HCEC 1CT (cell line): ENCODE measurements at regions not wholly inside any gene's neighbourhood (a gene's known extent, or its start where the extent isn't known, plus 50 kb on each side); places are given as distances from the start of the nearest gene placed in this dataset.
A peak's percentile ranks its signal among the peaks of the same experiment; 100 is the strongest.

ENCODE experiments used
- DNase-seq: peaks from one replicate; pipeline ENCODE4 v3.0.0-alpha.2; 2017

DNA sequence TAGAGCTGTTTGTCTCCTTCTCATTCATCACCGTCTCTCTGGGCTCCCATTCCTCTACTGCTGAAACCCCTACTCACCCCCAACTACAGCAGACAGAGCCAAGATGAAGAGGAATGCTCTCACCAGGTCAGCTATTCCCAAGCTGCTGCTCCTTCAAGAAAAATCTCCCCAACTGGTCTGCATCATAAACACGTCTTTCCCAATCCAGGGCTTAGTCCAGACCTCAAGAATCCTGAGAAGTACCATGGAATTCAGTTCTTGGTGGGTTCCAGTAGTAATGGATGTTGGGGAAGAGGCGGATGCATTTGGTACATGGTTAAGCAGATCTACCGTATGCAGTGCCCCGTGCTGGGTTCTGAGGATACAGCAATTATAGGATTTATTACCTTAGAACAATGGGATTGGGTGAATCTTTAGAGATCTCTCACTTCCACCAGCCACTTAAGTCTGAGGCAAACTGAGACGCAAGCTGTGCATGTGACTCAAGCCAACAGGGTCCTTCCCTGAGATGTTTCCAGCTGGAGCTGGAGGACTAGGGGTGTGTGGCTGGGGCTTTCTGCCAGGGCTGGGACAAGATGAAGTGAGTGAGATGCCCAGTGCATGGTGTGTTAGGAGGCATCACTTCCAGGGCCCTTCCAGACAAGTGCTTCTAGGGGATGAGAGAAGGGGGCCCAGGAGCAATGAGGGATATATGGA is 232.7 kb upstream of the CDH5 start:
- DNase-seq, result no peak

DNA sequence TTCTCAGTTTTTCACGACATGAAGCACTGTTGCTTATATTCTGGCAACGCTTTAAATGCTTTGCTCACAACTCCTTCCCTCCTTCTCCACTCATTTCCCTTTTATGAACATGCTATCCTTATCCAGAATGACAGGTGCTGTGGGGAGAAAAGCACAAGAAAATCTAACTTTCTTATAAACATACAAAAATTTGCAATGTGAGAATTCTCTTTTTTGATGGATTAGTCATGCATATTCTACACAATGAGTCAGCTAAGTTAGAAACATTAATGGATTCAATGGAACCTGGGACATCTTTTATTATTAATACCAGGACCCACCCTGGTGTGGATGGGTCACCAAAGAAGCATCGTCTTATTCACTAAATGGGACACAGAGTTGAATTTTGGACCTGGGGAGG is 234.6 kb upstream of the CDH5 start:
- peak; percentile 40 for DNase-seq

GRCh38 chr16:66131156-66131807 is 235.2 kb upstream of the CDH5 start:
- peak; percentile 48 for DNase-seq

DNA sequence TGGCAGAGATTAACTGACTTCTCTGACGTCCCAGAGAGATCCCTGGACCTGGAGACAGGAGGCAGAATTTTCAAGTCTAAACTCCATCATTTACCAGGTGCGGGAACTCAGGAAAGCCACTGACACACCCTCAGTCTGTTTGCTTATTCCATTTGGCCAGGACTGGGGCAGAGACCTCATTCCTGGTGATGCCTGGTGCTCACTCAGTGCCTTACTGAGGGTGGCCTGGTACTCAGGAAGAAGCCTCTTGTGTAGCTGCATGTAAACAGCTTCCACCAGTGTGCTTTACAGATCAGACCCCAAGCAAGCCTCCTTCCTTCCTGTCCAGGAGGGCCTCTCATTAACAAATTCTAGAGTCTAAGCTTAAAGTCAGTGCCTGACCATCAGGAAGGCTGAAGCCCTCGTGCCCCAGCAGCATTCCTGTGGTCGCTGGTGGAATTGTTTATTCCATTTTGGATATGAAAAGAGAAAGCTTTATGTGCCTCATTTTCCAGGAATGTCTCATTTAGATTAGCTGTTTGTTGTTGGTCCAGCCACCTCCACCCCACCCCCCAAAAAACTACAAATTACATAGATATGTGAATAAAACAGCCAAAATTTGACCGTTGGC is 236.1 kb upstream of the CDH5 start:
- peak; percentile 83 for DNase-seq

- DNase-seq, result no peak
Measured at GRCh38 chr16:66129196-66129595, 237.3 kb upstream of the CDH5 start.

DNA sequence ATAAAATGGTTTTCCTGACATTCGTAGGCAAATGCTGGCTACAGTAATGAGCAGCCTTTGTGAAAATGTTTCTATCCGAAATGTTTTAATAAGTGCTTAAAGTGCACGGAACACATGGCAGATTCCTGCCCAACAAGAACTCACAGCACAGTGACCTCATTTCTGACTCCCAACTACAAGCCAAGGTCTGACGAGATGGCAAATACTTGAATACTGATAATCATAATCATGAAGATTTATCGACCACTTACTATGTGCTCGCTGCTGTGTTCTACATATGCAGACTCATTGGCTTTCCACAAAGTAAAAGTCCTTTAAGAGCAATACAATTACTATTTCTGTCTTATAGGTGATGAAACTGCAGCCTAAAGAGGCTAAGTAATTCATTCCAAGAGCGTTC is 238.1 kb upstream of the CDH5 start:
- no peak for DNase-seq

GRCh38 chr16:66127459-66128370 is 238.8 kb upstream of the CDH5 start:
- DNase-seq, result no peak

DNA sequence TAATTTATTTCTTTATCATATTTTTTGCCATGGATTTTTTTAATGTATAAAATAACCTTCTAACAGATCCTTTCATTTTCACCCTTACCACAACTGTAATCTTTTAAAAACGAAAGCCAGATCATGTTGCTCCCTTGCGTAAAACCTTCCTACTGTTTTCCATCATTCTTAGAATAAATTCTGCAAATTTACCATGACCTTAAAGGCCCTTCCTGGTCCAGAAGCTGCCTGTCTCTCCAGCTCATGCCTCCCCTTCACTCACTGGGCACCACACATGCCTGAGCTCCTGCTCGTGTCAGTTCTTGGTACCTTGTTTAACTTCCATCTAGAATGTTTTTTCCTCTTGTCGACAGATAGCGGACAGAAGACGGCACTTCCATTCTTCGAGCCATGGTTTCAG is 245.0 kb upstream of the CDH5 start:
- DNase-seq, result no peak

GRCh38 chr16:66120656-66121055 is 245.8 kb upstream of the CDH5 start:
- no peak for DNase-seq

DNA sequence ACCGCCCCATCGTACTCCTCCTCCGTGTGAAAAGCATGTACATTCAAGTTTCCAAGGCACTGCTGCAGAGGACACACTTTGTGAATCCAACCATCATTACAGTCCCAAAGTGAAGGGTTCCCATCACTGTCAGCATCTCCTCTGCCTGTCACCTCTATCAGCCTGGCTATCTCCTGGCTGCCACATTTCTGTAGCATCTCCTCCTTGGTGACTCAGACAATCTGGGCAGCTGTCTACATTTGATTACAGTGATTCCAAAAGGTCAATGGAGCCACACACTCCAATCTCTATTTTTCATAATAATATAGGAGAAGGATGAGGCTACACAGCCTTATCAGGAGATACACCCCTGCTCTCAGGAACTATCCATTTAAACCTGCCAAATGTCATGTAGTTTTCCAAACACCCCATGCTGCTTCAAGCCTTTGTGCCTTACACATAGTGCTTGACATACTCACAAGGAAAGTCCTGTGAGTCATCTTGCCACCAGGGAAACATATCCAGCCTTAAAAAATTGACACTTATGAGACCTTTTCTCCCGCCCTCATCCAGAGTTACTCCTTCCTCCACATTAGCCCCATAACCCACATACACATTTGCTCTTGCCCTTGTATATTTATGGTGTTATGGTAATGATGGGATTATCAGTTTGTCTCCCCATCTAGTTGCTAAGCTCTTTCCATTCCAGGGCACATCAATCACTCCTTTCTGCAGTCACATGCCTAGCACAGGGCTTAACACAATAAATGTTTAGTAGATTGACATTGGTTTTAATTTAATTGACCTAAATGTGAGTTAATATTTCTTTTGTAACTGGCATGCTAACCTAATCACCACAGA is 250.1 kb upstream of the CDH5 start:
- no peak for DNase-seq

DNA sequence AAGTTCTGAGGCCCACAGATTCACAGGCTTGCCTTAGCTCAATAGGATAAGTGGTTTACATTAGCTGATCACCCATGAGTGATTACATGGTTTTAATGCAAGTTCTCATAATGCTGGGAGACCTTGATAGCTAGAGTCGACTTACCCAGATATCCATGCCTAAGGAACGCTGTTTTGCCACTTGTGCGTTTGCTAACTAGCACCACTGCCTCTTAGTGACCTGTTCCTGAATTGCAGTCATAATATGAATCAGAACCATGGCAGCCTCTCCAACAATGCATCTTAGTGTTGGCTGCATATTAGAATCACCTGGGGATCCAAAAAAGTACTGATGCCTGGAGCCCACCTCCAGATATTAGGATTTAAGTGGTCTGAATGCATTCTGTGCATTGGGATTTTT is 251.1 kb upstream of the CDH5 start:
- DNase-seq, result no peak

GRCh38 chr16:66113223-66113622 is 253.3 kb upstream of the CDH5 start:
- DNase-seq, result no peak

DNA sequence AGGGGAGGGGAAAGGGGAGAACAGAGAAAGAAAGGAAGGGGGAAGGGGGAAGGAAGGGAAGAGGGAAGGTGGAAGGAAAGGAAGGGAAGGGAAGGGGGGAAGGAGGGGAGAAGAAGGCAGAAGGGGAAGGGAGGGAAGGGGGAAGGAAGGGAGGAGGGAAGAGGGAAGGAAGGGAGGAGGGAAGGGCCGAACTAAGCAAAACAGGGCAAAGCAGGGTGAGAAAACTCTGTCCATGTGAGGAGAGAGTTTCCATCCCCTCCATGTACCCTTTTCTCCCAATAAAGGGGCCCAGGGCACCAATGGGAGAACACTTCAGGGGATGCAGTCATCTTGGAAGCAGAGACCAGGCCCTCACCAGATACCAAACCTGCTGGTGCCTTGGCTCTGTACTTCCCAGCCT is 256.8 kb upstream of the CDH5 start:
- no peak for DNase-seq

DNA sequence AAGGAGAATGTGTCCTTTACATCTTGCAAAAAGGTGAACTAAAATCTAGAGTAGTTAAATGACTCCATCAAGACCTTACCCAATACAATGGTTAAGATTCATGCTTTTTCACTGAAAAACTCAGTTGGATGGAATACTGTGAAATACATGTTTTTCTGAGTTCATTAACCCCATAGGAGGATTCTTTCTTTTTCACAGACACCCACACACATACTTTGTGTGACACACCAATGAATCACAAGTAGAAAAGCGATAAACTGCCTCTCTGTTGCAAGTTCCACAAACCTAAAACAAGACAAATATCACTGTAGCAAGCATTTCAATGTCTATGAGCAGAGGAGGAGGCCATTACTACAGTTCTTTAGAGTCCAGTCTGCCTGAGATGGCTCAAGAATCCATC is 258.8 kb upstream of the CDH5 start:
- peak; percentile 67 for DNase-seq

DNA sequence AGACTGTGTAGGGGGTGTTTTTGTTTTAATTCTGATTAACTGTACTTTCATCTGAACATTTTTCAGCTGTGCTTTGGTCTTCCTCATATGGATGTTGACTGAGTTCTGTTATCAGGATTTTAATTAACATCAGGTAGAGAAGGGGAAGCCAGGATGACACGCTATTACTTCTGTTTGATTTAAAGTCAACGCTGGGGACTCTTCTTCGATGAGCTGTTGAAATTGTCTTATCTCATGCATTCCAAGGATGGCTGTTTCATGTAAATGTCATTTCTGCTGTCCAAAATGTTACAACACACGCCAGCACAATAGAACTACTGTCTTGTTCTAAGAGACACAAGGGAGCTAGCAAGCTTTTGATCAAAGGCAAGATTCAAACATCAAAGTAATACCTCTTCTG is 263.3 kb upstream of the CDH5 start:
- no peak for DNase-seq

DNA sequence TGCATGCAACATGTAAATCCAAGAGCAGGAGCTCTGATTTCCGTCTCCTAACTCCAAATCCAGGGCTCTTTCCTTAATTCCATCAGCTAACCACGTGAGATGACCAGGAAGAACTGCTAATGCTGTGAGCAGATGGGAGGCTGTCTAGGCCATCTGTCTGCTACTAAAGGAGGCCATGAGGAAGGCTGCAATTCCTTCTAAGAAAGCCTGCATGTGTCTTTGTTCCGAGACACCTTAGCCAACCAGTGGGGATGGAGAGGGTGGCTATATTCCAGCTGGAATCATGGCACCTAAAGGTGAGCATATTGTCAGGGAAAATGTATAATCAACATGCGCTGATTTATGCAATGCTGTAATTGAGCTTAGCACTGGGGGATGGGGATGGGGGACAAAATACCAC is 267.2 kb upstream of the CDH5 start:
- DNase-seq, result no peak

DNA sequence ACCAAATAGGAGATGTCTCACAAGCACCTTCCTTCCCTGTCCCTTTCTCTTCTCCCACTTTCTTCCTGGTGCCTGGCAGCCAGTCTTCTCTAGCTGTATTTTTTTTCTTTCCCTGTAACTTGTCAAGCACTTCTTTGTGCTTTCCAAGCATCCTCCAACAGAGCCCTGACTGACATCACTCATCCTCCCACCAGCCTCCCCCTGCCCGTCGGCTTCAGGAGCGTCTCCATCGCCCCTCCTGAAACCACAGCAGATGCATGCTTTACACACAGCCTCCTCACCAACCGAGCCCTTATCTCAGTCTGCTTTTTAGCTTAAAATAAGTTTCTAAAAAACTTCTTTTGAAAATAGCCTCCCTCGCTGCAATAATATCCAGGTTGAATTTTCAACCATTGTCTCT is 268.7 kb upstream of the CDH5 start:
- no peak for DNase-seq

- DNase-seq, result no peak
Measured at GRCh38 chr16:66095676-66096075, 270.8 kb upstream of the CDH5 start.

DNA sequence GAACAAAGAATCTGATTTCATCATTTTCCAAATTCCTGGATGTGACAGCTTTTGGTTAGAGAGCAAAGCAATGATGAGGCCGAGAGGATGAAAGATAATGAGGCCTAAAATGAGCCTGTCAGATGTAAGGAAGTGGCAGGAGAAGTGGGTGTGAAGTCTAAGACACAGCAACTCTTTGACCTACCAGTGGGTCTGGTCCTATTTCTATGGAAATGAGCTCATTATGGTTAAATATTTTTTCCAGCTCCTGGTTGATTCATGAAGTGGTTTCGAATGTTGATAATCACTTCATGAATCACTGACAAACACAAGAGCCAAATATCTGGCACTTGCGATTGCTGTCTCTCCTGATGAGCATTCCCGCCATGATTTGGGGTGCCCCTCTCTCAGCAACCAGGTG is 273.3 kb upstream of the CDH5 start:
- DNase-seq, result no peak

DNA sequence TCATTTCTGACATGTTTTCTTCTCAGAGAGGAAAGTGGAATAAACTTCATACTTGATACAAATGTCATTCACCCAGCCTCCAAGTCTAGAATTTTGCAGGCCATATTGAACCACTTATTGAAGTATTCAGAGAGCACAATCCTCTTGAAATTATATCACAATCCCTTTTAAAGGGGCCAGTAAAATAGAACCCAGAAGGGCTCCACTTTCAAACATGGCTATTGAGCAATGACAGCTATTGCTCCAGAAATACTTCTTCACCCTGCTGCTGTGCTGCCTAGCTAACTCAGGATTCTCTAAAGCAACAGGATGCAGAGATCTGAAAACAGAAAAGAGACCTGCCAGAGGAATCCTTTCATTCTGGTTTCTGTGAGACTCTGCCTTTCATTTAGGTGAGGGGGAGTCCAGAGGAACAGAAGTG is 275.0 kb upstream of the CDH5 start:
- DNase-seq, result no peak

GRCh38 chr16:66088681-66089080 is 277.8 kb upstream of the CDH5 start:
- no peak for DNase-seq

- DNase-seq, result no peak
Measured at GRCh38 chr16:66087308-66087707, 279.2 kb upstream of the CDH5 start.

DNA sequence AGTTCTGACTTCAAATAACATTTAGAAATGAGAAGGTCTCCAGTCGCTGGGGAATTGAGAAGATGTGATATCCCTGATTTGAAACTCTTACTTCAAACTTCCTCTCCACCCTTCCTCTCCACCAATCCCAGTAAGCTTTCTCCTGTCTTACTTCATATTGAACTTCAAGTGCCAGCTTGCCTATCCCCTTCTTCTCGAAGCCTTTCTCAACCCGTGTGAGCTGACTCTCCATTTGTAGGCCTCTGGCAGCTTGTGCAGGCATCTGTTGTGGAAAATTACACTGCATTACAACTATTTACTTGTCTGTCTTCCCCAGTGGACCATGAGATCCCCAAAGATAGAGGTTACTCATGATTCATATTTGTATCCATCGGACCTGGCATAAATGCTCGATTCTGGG is 280.8 kb upstream of the CDH5 start:
- DNase-seq, result no peak
